Astrocyte of the cerebellum (primary cell): ENCODE measurements at regions not wholly inside any gene's neighbourhood (a gene's known extent, or its start where the extent isn't known, plus 50 kb on each side); places are given as distances from the start of the nearest gene placed in this dataset.

ENCODE experiments used
- DNase-seq: peaks from one replicate; pipeline ENCODE4 v3.0.0-alpha.2; 2011; ENCODE audit warnings: low read depth
- H3K4me3 ChIP-seq: 2 replicates; pipeline ENCODE4 v1.5.1; 2011; ENCODE audit warnings: mild to moderate bottlenecking, low read depth, low read length, moderate library complexity
- CTCF ChIP-seq: IDR thresholded peaks from 2 replicates; pipeline ENCODE4 v1.5.1; 2012; ENCODE audit warnings: low read length, low read depth, moderate library complexity, mild to moderate bottlenecking; ENCODE audit errors: missing control alignments
- in situ Hi-C: cut with HindIII; loops from 2 replicates; pipeline ENCODE4 v1.10.0; 2017; ENCODE audit warnings: low sequenced_read_pairs

DNA sequence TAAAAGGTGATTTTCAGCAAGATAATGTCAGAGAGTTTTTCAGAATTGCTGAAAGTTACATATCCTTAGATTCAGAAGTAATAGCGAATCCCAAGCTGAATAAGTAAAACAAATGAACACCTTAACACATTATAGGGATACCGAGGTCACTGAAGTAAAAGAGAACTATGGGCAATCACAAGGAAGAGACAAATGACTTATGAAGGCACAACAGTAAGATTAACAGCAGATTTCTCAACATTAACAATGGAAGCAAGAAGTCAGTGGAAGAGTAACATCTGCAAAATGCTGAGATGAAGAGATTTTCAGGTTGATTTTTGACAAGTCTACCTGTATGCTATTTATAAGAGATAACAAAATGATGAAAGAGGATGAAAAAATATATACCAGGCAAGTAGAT, 86.1 kb upstream of the EZR start:
- DNase-seq: no peak
- no peak for TF ChIP-seq CTCF
- in situ Hi-C loops: no loop called here
- no peak overlapping the region for H3K4me3 ChIP-seq

GRCh38 chr6:158903801-158904200, 84.6 kb upstream of the EZR start:
- TF ChIP-seq CTCF: no peak
- in situ Hi-C loops: no loop called here
- DNase-seq: no peak

GRCh38 chr6:158900663-158901312, 81.6 kb upstream of the EZR start:
- in situ Hi-C loops: no loop called here
- H3K4me3 ChIP-seq: no peak overlapping the region
- TF ChIP-seq CTCF: no peak
- no peak for DNase-seq

More at GRCh38 chr6:158903801-158904200, 84.6 kb upstream of the EZR start:
- no peak overlapping the region for H3K4me3 ChIP-seq

- DNase-seq: no peak
- H3K4me3 ChIP-seq: no peak overlapping the region
- no peak for TF ChIP-seq CTCF
- in situ Hi-C loops: no loop called here
Observed at GRCh38 chr6:158897236-158897635, 78.1 kb upstream of the EZR start.

GRCh38 chr6:158895661-158896060, 76.5 kb upstream of the EZR start:
- in situ Hi-C loops: no loop called here
- DNase-seq: no peak
- no peak overlapping the region for H3K4me3 ChIP-seq
- no peak for TF ChIP-seq CTCF

- DNase-seq: peak; percentile 73
- no peak for TF ChIP-seq CTCF
- no peak overlapping the region for H3K4me3 ChIP-seq
- in situ Hi-C loops: no loop called here
Observed at GRCh38 chr6:158894193-158894592, 75.0 kb upstream of the EZR start.
